ENCODE measurements at regions not wholly inside any gene's neighbourhood (a gene's known extent, or its start where the extent isn't known, plus 50 kb on each side); places are given as distances from the start of the nearest gene placed in this dataset.
"Not testable (repeated sequence)": the region's sequence is repeated elsewhere in the genome, so short reads cannot be mapped to it uniquely, and the experiment has no call there.

GRCh38 chr6:15938107-15938506 is 190.8 kb upstream of the MYLIP start:
- Histone ChIP-seq H3K27ac (no peak overlapping the region), H3K36me3 (no peaks in the 10 kb centered on the region), H3K27me3 (no peaks in the 10 kb centered on the region), H3K4me1 (no peaks in the 10 kb centered on the region), H3K4me3 (no peak overlapping the region), H3K9me3 (peaks cover 0 to 9% of the 10 kb centered on the region in 2 donors)
- TF ChIP-seq POLR2A (IDR thresholded peaks at IDR 0.05) (no peak), POLR2AphosphoS5 (IDR thresholded peaks at IDR 0.05) (no peak), CTCF (IDR thresholded peaks at IDR 0.05) (no peak)
- no peak for DNase-seq (ENCODE audit: low spot score in 2 of 2)
- intact Hi-C loops (cut with DNase I; ENCODE audit: low total_unique reads) = no loop called here

- no peaks in the 10 kb centered on the region for H3K27me3 ChIP-seq
- intact Hi-C loops (cut with DNase I; ENCODE audit: low total_unique reads) = no loop called here
- peaks cover 0 to 9% of the 10 kb centered on the region in 2 donors for H3K9me3 ChIP-seq
- no peaks in the 10 kb centered on the region for H3K4me1 ChIP-seq
- TF ChIP-seq POLR2AphosphoS5 (IDR thresholded peaks at IDR 0.05) = no peak
- H3K27ac ChIP-seq = no peak overlapping the region
- H3K36me3 ChIP-seq = no peaks in the 10 kb centered on the region
- DNase-seq (ENCODE audit: low spot score in 2 of 2) = no peak
- no peak overlapping the region for H3K4me3 ChIP-seq
Observed at GRCh38 chr6:15937602-15938001, 191.3 kb upstream of the MYLIP start.

GRCh38 chr6:15936503-15936902 is 192.4 kb upstream of the MYLIP start:
- Histone ChIP-seq H3K9me3 (peaks cover 0 to 9% of the 10 kb centered on the region in 2 donors), H3K36me3 (no peaks in the 10 kb centered on the region), H3K4me1 (no peaks in the 10 kb centered on the region), H3K4me3 (no peak overlapping the region), H3K27me3 (no peaks in the 10 kb centered on the region), H3K27ac (no peak overlapping the region)
- no peak for TF ChIP-seq CTCF (IDR thresholded peaks at IDR 0.05)
- no peak for TF ChIP-seq POLR2AphosphoS5 (IDR thresholded peaks at IDR 0.05)
- TF ChIP-seq POLR2A (IDR thresholded peaks at IDR 0.05) = no peak
- intact Hi-C loops (cut with DNase I; ENCODE audit: low total_unique reads) = no loop called here
- no peak for DNase-seq (ENCODE audit: low spot score in 2 of 2)

GRCh38 chr6:15935661-15936060 is 193.2 kb upstream of the MYLIP start:
- no peak for TF ChIP-seq POLR2AphosphoS5 (IDR thresholded peaks at IDR 0.05)
- no peak for TF ChIP-seq POLR2A (IDR thresholded peaks at IDR 0.05)
- TF ChIP-seq CTCF (IDR thresholded peaks at IDR 0.05) = no peak
- H3K27ac ChIP-seq = no peak overlapping the region
- H3K4me3 ChIP-seq = no peak overlapping the region
- H3K4me1 ChIP-seq = no peaks in the 10 kb centered on the region
- no peak for DNase-seq (ENCODE audit: low spot score in 2 of 2)
- H3K9me3 ChIP-seq = peaks cover 0 to 14% of the 10 kb centered on the region in 2 donors
- intact Hi-C loops (cut with DNase I; ENCODE audit: low total_unique reads) = no loop called here
- H3K27me3 ChIP-seq = no peaks in the 10 kb centered on the region
- H3K36me3 ChIP-seq = no peaks in the 10 kb centered on the region

- intact Hi-C loops (cut with DNase I; ENCODE audit: low total_unique reads); H3K36me3 ChIP-seq; H3K27ac ChIP-seq; H3K27me3 ChIP-seq; H3K4me3 ChIP-seq; H3K4me1 ChIP-seq; DNase-seq (ENCODE audit: low spot score in 2 of 2); H3K9me3 ChIP-seq: not testable (repeated sequence)
Observed at GRCh38 chr6:15931697-15932096, 197.2 kb upstream of the MYLIP start.

GRCh38 chr6:15930207-15930606 is 198.7 kb upstream of the MYLIP start:
- peaks cover 4 to 6% of the 10 kb centered on the region in 2 donors for H3K9me3 ChIP-seq
- no peaks in the 10 kb centered on the region for H3K27me3 ChIP-seq
- intact Hi-C loops (cut with DNase I; ENCODE audit: low total_unique reads) = no loop called here
- DNase-seq (ENCODE audit: low spot score in 2 of 2) = no peak
- no peak overlapping the region for H3K4me3 ChIP-seq
- H3K4me1 ChIP-seq = no peaks in the 10 kb centered on the region
- no peak overlapping the region for H3K27ac ChIP-seq
- no peaks in the 10 kb centered on the region for H3K36me3 ChIP-seq
- TF ChIP-seq POLR2AphosphoS5 (IDR thresholded peaks at IDR 0.05) (no peak), CTCF (IDR thresholded peaks at IDR 0.05) (no peak), POLR2A (IDR thresholded peaks at IDR 0.05) (no peak)

Measured in breast epithelium (tissue), 4 donors.